ENCODE measurements at regions not wholly inside any gene's neighbourhood (a gene's known extent, or its start where the extent isn't known, plus 50 kb on each side); places are given as distances from the start of the nearest gene placed in this dataset.

DNA sequence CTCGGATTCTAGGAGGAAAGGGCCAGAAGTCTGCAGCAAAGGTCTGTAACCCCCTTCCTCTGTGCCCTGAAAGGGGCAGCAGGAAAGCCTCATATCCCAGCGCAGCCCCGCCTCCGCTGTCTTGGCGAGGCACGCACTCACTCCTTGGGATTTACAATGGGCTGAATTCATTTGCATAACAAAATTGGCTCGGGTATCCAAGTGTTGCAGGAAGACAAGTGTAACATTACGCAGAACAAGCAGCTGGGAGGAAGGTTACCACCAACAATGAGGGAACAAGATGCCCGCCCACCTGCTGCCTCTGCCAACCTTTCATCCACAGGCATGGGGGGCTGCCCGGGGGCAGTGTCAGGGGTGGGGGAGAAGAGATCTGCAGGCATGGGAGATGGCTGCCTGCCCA is 130.4 kb downstream of the MRM1 start:
- TF ChIP-seq YY1 (IDR thresholded peaks at IDR 0.05; ENCODE audit: insufficient read depth, insufficient read length) (no peak), SUZ12 (IDR thresholded peaks at IDR 0.05; ENCODE audit: extremely low read depth, insufficient read depth, insufficient read length) (no peak)

Measured in NT2/D1 (cell line).